ENCODE measurements at regions not wholly inside any gene's neighbourhood (a gene's known extent, or its start where the extent isn't known, plus 50 kb on each side); places are given as distances from the start of the nearest gene placed in this dataset.

DNA sequence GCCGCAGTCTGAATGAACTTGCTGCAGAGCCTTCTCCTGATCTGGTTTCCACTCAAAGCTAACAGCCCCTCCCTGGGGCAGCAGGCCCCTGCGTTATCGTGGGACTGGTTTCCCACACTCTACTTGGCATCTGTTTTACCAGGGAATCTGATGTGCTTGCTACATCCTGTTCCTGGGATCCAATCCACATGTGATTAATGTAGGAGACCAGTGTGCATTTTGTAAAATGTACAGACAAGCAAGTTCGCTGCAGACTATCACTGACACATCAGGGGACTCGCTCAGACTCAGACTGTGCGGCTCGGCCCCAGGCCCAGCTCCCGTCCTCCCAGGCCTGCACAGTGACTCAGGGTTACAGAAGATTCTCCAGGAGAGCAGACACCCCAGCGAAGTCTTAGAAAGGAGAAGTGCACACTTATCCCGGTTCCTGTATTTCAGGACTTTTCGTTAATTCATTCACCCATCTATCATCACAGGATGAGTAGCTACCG is 340.1 kb downstream of the MATN1 start:
- Mint-ChIP-seq H3K27me3 (ENCODE audit: unreplicated experiment) (no peaks in the 10 kb centered on the region), H3K4me1 (ENCODE audit: unreplicated experiment) (no peaks in the 10 kb centered on the region), H3K9me3 (ENCODE audit: unreplicated experiment) (no peaks in the 10 kb centered on the region), H3K36me3 (ENCODE audit: low read depth, unreplicated experiment) (no peaks in the 10 kb centered on the region), H3K27ac (ENCODE audit: unreplicated experiment) (no peak overlapping the region), H3K4me3 (ENCODE audit: unreplicated experiment) (no peak overlapping the region)
- no peak for DNase-seq (ENCODE audit: low spot score)
- TF ChIP-seq CTCF (IDR thresholded peaks at IDR 0.05; ENCODE audit: unreplicated experiment) = no peak

DNA sequence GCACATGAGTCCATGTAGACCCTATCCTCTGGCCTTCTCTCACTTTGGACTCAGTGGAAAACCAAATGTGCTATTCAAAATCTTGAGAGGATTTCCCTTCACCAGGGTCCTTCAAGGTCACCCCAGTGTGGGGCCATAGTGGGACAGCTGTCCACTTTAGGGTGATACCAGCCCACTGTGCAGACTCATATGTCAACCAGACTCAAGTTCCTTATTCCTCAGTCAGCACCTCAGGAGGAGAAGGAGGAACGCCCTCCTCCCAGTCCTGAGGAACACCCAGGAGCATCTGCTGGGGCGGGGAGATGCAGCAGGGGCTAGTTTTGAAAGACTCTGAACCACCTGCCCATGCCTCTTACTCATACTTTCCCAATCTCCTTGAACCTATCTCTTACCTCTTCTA is 340.9 kb downstream of the MATN1 start:
- H3K4me3 Mint-ChIP-seq (ENCODE audit: unreplicated experiment) = no peak overlapping the region
- DNase-seq (ENCODE audit: low spot score) = no peak
- H3K27me3 Mint-ChIP-seq (ENCODE audit: unreplicated experiment) = no peaks in the 10 kb centered on the region
- no peaks in the 10 kb centered on the region for H3K36me3 Mint-ChIP-seq (ENCODE audit: low read depth, unreplicated experiment)
- TF ChIP-seq CTCF (IDR thresholded peaks at IDR 0.05; ENCODE audit: unreplicated experiment) = no peak
- H3K27ac Mint-ChIP-seq (ENCODE audit: unreplicated experiment) = no peak overlapping the region
- no peaks in the 10 kb centered on the region for H3K4me1 Mint-ChIP-seq (ENCODE audit: unreplicated experiment)
- H3K9me3 Mint-ChIP-seq (ENCODE audit: unreplicated experiment) = no peaks in the 10 kb centered on the region

GRCh38 chr1:30381671-30382365 is 341.6 kb downstream of the MATN1 start:
- H3K9me3 Mint-ChIP-seq (ENCODE audit: unreplicated experiment) = no peaks in the 10 kb centered on the region
- no peak for TF ChIP-seq CTCF (IDR thresholded peaks at IDR 0.05; ENCODE audit: unreplicated experiment)
- H3K27ac Mint-ChIP-seq (ENCODE audit: unreplicated experiment) = no peak overlapping the region
- no peaks in the 10 kb centered on the region for H3K27me3 Mint-ChIP-seq (ENCODE audit: unreplicated experiment)
- H3K4me1 Mint-ChIP-seq (ENCODE audit: unreplicated experiment) = no peaks in the 10 kb centered on the region
- no peak for DNase-seq (ENCODE audit: low spot score)
- H3K36me3 Mint-ChIP-seq (ENCODE audit: low read depth, unreplicated experiment) = no peaks in the 10 kb centered on the region
- no peak overlapping the region for H3K4me3 Mint-ChIP-seq (ENCODE audit: unreplicated experiment)

- no peaks in the 10 kb centered on the region for H3K36me3 Mint-ChIP-seq (ENCODE audit: low read depth, unreplicated experiment)
- no peaks in the 10 kb centered on the region for H3K4me1 Mint-ChIP-seq (ENCODE audit: unreplicated experiment)
- no peaks in the 10 kb centered on the region for H3K27me3 Mint-ChIP-seq (ENCODE audit: unreplicated experiment)
- H3K27ac Mint-ChIP-seq (ENCODE audit: unreplicated experiment) = no peak overlapping the region
- TF ChIP-seq CTCF (IDR thresholded peaks at IDR 0.05; ENCODE audit: unreplicated experiment) = no peak
- no peaks in the 10 kb centered on the region for H3K9me3 Mint-ChIP-seq (ENCODE audit: unreplicated experiment)
- H3K4me3 Mint-ChIP-seq (ENCODE audit: unreplicated experiment) = no peak overlapping the region
- no peak for DNase-seq (ENCODE audit: low spot score)
Observed at GRCh38 chr1:30381266-30381665, 342.1 kb downstream of the MATN1 start.

DNA sequence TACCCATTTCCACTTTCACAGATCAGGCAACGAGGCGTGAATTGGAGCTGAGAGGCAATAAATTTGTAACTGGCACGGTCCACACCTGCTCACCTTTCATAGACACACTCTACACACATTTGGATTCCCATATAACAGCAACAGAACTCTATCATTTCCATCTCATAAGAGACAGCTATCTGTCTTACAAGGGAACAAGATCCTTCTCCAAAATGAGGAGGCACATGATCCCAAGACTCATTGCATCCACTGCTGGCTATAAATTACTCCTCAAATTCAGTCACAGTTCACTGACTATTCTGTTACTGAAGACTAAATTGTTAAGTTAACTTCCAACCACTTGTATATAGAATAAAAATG is 342.8 kb downstream of the MATN1 start:
- H3K9me3 Mint-ChIP-seq (ENCODE audit: unreplicated experiment) = no peaks in the 10 kb centered on the region
- H3K4me3 Mint-ChIP-seq (ENCODE audit: unreplicated experiment) = no peak overlapping the region
- DNase-seq (ENCODE audit: low spot score) = no peak
- no peaks in the 10 kb centered on the region for H3K4me1 Mint-ChIP-seq (ENCODE audit: unreplicated experiment)
- no peak overlapping the region for H3K27ac Mint-ChIP-seq (ENCODE audit: unreplicated experiment)
- TF ChIP-seq CTCF (IDR thresholded peaks at IDR 0.05; ENCODE audit: unreplicated experiment) = no peak
- no peaks in the 10 kb centered on the region for H3K36me3 Mint-ChIP-seq (ENCODE audit: low read depth, unreplicated experiment)
- peaks cover 2% of the 10 kb centered on the region for H3K27me3 Mint-ChIP-seq (ENCODE audit: unreplicated experiment)

All from endothelial cell (in vitro differentiated cells).